ENCODE measurements at regions not wholly inside any gene's neighbourhood (a gene's known extent, or its start where the extent isn't known, plus 50 kb on each side); places are given as distances from the start of the nearest gene placed in this dataset.

- TF ChIP-seq CTCF (IDR thresholded peaks at IDR 0.05) (no peak), EP300 (IDR thresholded peaks at IDR 0.05) (no peak), POLR2A (IDR thresholded peaks at IDR 0.05) (no peak), POLR2AphosphoS5 (IDR thresholded peaks at IDR 0.05) (no peak)
Observed at GRCh38 chr2:133814890-133815289, 246.6 kb upstream of the NCKAP5 start.

Data from upper lobe of left lung (tissue), 4 donors.